CD4-positive, alpha-beta T cell treated with Interleukin-21 for 1 hour (primary cell): ENCODE measurements at regions not wholly inside any gene's neighbourhood (a gene's known extent, or its start where the extent isn't known, plus 50 kb on each side); places are given as distances from the start of the nearest gene placed in this dataset.
"Not testable (repeated sequence)": the region's sequence is repeated elsewhere in the genome, so short reads cannot be mapped to it uniquely, and the experiment has no call there.

ENCODE experiments used
- DNase-seq: peaks from one replicate; pipeline ENCODE4 v3.0.0-alpha.2; 2020

DNA sequence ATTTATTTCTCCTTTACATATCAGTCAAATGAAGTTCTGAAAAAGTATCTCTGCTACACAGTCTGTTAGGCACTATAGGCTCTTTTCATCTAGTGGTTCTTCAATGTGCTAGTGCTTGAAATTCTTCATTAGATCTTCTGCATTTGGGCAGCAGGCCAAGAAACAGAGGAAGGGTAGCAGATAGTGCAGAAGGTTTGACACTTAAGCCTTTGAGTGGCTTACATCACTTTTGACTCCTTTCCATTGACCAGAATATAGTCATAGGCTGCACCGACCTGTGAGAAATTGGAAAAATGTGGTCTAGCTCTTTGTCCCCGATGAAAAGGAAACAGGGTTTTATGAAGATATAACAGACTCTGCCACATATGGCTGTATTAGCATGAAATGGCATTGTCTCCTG lies 459.5 kb upstream of the PTGER4 start:
- DNase-seq, result no peak

DNA sequence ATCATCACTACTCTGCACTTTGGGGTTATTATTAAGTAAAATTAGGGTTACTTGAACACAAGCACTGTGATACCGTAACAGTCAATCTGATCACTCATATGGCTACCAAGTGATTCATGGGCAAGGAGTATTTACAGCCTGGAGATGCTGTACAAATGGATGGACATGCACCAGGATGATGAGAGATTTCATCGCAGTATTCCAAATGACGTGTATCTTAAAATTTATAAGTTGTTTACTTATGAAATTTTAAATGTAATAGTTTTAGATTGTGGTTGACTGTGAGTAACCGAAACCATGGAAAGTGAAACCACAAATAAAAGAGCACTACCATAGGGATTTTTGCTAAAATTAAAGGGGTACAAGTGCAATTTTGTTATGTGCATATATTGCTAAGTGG lies 462.2 kb upstream of the PTGER4 start:
- no peak for DNase-seq

DNA sequence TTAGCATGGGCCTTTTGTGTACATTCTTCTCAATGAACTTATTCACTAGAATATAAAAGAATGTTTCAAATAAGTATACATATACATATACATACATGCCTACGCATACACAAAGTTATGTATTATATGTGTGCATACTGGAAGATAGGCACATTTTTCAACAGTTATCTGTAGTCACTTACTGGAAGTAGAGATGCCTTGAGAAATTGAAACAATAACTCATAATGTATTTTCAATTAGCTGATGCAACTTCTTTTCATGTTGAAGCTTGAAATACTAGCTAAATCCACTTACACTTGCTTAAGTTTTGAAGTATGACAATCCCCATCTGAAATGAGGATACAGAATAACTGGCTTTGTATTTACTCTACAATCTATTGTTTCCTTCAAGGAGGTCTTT lies 469.0 kb upstream of the PTGER4 start:
- DNase-seq, result no peak

DNA sequence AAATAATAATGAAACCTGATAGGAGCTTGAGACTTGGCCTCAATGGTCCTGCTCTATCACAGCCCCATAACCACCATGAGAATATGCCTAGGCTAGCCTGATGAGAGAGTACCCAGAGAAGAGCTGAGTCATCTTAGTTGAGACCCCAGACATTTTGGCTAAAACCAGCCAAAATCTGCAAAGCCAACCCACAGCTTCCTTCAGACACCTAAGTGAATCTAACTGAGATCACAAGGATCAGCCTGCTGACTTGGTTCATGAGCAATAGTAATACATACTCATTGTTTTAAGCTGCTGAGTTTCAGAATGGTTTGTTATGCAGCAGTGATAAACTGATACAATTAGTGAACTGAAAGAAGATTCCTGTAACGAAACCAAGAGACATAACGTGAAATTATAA lies 473.7 kb upstream of the PTGER4 start:
- no peak for DNase-seq

DNA sequence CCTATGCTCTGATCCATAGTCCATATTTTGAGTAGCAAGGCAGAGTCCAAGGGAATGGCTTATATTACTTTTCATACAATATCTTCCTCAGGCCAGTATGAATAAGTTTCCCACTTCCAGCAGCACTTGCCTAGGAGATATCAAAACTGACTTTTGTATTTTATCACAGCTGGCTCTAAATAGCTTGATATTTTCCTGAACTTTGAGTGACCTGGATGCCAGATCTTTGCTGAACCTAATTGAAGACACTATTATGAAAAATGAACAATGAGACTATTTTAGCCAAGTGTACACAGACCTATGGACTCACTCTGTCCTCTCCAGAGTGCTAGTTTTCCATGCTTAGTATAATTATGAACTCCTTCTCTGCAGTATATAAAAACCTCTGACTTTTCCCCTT lies 475.6 kb upstream of the PTGER4 start:
- DNase-seq, result no peak

DNA sequence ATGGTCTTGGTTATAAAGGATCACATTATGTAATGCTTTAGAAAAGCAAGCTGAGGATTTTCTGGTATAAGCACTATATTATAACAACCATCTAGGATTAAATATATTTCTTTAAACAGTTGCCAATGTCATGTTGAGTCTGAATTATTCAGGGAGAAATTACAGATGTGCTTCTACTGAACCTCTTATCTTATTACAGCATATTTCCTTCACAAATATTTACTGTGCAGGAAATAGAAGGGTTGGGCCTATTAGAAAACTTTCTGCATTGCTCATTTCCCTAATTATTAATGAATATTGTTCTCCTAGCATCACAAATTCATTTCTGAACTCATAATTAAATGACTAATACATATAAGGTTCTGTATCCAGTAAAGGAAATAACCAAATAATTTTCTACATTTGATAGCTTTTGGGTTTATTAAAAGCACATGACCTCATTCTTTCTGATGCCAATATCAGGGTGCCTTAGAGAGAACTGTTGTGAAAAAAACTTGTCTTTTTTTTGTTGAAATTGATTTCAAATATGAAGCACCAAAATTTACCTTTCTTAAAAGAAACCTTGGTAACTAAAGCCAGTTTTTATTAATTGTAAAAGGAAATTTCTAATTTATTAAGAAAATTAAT lies 476.8 kb upstream of the PTGER4 start:
- no peak for DNase-seq

DNA sequence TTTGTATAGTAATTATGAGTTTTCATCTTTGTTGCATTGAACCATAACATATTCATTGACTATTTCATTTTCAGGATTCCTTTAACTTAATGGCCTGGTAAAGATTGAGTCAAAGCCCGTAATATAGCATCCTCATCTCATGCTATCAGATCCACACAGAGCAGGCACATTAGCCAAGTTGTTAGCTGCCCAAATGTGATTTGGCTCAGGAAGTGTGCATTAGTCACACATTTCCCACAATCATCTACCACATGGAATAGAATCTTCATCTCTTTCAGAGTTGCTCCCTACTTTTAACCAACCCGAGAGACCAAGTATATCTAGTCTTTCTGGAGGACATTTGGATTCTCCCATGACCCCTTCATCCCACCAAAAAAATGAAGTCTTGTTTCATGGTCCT lies 481.0 kb upstream of the PTGER4 start:
- DNase-seq, result no peak

DNA sequence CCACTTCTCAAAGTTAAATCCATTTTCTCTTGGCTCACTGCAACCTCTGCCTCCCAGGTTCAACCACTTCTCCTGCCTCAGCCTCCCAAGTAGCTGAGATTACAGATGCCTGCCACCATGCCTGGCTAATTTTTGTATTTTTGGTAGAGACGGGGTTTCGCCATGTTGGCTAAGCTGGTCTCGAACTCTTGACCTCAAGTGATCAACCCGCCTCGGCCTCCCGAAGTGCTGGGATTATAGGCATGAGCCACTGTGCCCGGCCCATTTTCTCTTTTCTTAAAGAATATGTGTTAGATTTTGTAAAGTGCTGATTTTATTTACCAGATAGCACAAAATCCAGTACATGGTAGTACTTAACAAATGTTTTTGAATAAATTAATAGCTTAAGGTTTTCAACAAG lies 484.1 kb upstream of the PTGER4 start:
- not testable (repeated sequence) for DNase-seq

DNA sequence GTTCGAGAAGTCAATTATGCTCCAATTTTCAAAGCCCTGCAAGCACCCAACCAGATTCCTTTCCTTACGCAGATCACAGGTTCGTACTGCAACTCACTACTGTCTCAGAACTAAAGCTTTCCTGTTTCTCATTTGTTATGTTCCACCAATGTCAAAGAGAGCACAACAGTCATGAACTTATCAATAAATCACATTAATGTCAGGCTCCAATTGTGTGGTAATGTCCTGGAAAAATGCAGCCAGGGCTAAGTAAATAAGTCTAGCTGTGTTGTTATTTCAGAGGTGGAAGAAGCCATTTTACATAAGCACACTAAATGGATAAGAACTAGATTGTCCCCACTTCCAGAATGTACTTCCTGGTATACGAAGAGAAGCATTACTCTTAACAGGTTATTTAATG lies 488.6 kb upstream of the PTGER4 start:
- no peak for DNase-seq

DNA sequence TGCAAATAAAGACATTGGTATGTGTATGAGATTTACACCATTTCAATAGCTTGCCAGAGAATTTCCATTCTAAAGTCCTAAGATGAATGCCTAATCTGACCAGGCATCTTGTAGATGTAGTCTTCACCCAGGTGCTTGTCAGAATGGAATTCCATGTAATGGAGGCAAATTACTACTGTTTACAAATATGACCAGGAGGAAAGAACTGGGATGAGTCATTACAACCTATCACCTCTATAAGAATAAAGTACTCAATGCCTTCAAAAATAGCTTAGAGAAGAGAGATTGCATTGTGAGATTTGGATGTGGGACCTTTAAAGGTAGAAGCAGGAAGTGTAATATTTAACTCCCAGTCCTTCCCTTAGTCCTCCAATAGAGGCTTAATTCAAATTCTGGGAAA lies 507.0 kb upstream of the PTGER4 start:
- DNase-seq, result no peak

DNA sequence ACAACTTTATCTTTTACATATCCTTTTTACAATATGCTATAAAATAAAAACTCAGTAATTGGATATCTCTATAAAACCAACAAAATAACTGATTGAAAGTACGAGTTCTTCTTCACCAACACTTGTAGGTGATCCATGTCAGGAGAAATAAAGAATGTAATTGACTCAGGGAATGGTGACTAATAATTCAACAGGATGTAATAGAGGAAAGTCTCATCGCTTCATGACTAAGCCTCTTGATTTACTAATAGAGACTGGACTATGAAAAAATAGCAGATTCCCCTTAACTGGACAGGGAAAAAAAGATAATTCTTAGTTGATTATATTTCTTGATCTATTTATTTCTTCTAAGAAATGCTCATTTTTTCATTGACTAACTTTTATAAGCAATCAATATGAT lies 507.7 kb upstream of the PTGER4 start:
- DNase-seq, result no peak

DNA sequence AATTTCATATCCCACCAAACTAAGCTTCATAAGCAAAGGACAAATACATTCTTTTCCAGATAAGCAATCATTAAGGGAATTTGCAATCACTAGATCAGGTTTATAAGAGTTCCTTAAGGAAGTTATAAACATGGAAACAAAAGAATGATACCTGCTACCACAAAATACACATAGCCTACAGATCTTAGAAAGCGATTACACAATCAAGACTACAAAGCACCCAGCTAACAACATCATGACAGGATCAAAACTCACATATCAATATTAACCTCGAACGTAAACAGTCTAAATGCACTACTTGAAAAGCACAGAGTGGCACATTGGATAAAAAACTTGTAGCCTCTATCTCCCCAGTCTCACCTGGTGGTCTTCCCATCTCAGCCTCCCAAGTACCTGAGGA lies 512.4 kb upstream of the PTGER4 start:
- DNase-seq, result no peak

DNA sequence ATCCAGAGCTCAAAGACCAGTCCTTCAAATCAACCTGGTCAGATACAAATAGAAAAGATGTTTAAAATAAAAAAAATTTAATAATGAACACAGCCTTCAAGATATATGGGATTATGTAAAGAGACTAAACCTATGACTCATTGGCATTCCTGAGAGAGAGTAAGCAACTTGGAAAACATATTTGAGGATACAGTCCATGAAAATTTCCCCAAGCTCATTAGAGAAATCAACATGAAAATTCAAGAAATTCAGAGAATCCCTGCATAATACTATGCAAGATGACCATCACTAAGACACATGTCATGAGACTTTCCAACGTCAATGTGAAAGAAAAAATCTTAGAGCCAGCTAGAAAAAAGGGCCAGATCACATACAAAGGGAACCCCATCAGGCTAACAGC lies 512.9 kb upstream of the PTGER4 start:
- no peak for DNase-seq

DNA sequence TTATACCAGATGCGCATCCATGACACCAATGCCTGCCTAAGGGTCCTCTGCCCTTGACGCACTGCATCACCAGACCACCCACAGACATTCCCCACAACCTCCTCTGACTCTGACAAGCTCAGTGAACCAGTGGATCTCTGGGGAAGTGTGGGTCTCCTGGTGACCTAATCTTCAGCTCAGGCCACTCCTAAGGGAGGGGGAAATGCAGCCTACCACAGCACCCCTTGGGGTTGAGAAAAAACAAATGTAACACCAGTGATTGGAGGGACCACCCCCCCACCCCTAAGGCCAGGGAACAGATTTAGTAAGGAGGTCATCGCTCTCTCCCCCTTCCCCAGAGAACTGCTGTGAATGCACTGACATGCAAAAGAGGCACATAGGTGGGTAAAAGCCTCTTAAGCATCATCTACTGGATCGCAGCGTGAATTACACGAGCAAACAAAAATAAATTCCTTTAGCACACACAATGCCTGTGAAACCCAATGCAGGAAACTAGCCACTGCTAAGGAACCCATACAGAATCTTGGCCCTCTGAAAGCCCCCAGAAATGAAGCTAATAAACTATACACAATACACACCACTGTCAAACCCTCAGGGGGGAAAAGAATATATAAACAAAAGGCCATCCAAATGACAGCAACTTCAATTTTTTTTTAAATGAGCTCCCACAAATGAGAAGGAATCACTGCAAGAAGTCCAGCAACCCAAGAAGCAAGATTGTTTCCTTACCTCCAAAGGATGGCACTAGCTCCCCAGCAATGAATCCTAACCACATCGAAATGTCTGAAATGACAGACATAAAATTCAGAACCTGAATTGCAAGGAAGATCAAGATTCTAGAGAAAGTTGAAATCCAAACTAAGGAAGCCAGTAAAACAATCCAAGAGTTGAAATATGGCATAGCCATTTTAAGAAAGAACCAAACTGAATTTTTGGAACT lies 513.7 kb upstream of the PTGER4 start:
- peak; percentile 42 for DNase-seq

DNA sequence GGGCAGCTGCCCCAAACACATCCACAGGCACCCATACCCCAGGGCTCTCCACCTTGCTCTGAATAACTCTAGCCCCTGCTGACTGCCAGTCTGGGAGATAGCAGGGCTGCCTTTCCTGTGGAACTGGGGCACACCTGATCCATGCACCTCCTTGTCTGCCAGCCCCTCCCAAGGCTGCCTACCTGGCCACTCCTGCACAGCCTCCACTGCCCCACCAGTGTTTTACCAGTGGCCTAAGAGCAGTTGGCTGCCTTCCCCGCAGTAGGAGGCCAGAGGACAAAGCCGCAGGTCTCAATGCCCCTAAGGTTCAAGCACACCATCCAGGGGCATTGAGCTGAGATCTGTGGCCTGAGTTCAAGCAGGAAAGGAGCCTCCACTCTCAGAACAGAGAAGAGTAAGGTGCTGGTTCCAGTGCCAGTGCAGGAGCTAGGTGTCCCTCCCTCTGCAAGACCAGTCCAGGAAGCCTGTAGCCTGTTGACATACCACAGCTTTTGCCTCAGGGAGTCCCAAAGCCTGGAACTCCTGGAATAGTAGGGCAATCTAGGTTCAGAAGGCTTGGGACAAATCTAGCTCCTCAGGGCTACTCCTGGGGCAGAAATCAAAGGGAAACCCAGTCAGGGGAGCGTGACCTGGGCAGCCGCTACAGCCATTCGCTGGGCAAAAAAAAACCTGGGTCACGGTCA lies 514.5 kb upstream of the PTGER4 start:
- no peak for DNase-seq

DNA sequence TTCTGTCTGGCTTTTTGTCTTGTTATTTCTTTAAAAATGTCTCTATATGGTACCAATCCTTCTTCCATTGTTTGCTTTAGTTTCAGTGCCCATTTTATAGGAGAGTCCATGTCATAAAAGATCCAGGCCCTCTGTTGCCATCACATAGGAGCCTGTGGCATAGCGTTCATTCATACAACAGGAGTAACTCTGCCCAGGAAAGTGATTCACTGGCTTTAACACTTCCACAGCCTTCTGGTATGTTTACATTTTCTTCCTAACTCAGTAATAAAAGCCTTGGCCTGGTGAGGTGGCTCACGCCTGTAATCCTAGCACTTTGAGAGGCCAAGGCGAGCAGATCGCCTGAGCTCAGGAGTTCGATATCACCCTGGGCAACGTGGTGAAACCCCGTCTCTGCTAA lies 519.3 kb upstream of the PTGER4 start:
- no peak for DNase-seq

DNA sequence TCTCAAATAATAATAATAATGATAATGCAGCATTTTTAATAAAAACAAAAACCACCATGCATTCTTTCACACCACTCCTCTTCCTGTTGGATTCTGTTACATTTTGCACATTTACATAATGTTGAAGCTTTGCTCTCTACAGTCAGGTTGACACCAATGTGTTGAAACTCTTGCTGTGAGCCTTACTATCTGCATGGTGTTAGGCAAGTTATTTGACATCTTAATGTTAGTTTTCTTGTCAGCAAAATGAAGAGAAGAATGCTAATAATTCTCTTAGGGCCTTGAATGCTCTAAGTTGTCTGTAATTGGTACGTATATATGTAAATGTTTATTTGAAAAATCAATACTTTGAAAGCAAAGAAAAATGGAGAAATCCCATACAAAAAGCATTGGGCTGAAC lies 525.5 kb upstream of the PTGER4 start:
- no peak for DNase-seq

DNA sequence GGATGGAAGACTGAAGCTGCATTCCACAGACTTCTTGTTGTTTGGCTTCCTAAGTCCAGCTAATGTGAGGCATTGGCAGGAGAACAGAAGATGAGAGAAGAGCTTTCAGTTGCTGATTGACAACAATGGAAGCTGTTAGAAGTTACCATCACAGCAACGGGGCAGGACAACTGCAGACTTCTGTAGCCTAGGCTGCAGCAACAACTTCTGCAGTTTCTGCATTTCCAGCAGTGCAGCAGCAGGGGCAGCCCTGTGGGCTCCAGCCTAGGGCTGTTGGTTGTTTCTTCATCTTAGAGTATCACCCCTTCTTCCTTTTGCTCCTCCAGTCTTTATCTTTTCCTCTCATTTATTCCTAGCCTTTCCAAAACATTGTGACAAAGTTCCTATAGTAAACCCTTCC lies 528.8 kb upstream of the PTGER4 start:
- no peak for DNase-seq

DNA sequence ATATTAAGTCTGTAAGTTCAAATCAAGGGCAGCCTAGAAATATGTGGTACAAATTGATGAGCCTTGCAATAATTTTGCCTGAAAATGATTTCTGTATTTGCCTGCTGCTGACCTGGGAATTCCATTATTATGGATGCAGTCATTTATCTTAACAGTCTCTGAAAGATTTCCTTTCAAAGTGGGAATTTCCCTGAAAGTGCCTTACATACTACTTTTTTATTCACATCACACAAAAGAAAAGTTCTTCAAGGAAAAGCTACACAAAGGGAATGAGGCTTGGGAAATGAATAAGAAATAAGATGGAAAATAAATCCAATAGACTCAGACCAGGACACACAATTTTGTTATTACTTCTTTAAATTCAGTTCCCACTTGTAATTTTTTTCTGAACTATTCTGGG lies 537.8 kb upstream of the PTGER4 start:
- DNase-seq, result no peak

DNA sequence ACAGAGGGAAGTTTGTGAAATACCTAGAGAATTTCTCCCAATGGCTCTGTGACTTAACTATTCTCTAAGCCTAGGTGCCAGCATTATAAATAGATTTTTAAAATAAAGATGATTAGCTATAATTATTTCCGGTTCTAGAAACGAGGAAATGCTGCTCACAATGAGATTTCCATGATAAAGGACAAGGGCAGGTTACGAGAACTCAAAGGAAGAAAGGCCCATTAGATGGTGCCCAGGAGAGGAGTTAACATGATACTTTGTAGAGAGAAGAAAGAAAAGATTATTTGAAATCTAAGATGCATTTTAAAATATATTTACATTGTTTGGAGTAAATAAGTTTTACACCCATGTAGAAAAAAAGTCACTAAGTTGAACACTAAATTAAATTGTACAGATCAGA lies 538.3 kb upstream of the PTGER4 start:
- no peak for DNase-seq

DNA sequence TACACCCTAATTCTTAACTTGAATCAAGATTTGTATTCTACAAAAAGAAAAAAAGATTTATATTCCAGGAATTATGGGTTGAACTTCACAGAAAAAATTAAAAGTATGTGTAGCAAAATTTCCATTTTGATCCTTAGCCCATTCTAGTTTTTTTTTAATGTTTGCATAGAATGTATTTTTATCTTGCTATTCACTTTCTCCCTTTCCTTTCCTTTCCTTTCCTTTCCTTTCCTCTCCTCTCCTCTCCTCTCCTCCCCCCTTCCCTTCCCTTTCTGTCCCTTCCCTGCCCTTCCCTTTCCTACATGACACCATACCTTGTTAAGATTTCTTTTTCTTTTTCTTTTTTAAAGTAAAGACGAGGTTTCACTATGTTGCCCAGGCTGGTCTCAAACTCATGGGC lies 542.5 kb upstream of the PTGER4 start:
- DNase-seq, result no peak

DNA sequence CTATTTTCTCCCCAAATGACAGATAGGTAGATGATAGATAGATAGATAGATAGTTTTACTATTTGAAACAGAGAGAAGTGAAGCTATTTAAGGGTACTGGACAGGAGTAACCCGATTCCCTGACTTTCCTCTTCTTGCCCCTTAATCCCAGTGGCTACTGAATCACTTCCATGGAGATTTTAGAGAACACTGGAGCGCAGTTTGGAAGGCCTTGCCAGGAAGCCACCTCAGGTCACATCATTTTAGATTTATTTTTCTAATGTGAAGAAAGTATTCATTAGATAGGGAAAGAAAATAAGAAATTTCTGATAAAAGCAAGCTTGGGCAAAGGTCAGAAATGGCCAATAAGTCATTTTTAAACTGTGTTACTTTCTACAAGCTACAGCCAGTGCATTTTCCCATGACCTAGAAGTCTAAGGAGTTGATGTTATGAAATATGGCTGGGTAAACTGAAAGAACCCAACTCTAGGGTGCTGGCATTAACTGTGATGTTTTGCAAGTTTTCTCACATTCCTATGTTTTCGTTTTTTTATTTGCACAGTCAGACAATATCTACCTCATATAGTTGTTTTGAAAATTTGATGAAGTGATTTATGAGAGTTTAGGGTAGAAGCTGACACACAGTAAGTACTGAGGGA lies 544.7 kb upstream of the PTGER4 start:
- no peak for DNase-seq

DNA sequence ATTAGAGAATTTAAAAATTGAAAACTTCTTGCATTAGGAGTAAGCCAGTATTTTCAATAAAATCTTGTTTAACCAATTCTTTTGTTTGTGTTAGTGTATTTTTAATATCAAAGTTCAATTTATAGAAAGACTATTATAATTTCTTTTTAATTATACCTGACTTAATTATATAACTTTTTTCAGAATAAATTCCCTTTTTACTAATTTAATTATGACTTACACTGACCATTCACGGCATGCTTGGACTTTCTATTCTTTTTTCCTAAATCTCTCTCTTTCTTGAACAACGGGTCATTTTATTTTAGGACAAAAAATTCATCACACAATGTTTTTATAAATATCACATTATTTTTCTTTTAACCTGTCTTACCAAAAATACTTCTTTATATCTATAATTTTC lies 555.3 kb upstream of the PTGER4 start:
- no peak for DNase-seq

DNA sequence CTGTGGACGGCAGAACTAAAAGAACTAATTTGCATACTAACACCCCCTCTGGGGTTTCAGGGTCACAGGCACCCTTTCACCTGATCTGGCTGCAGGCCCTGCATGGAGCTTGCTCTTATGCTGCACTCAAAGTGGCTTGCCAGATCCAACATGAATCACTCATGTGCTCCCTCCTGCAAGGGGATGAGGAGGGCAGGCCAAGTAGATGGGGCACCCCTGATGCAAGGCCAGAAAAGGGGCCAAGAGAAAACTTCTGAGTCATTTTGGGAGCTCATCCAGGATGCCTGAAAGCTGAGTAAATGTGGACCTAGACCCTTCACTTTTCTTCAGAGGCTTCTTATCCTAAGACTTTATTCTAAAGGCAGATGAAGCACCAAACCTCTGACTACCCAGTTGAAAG lies 558.5 kb upstream of the PTGER4 start:
- no peak for DNase-seq
